Heart left ventricle (tissue), 16 donors: ENCODE measurements at regions not wholly inside any gene's neighbourhood (a gene's known extent, or its start where the extent isn't known, plus 50 kb on each side); places are given as distances from the start of the nearest gene placed in this dataset.

Experiments used
- ATAC-seq, 4 donors: fragments of 200-7000 bp; cut with Tn5 transposase; one replicate each; pipeline ENCODE4 v1.9.1; 2020 to 2022; ENCODE audit warnings: moderate library complexity in 4 of 4, mild to moderate bottlenecking in 3 of 4, moderate number of reproducible peaks in 1 of 4
- DNase-seq, 5 donors: peaks; one replicate each; pipeline ENCODE4 v3.0.0-alpha.2; 2020
- H3K27ac ChIP-seq, 12 donors: fragments of 200-600 bp; sonication (generic) in 4 of 12; one replicate each; pipeline versions ENCODE4 v1.5.0 to v1.8.0; 2016 to 2022; ENCODE audit warnings: mild to moderate bottlenecking in 2 of 12
- H3K27me3 ChIP-seq, 9 donors: fragments of 200-600 bp; sonication (generic) in 2 of 9; one replicate each; pipeline versions ENCODE4 v1.5.1 to v1.8.0; 2016 to 2022; ENCODE audit warnings: mild to moderate bottlenecking in 3 of 9
- H3K36me3 ChIP-seq, 9 donors: fragments of 200-600 bp; sonication (generic) in 2 of 9; one replicate each; pipeline versions ENCODE4 v1.5.0 to v1.8.0; 2018 to 2022; ENCODE audit warnings: mild to moderate bottlenecking in 2 of 9
- H3K4me1 ChIP-seq, 12 donors: fragments of 200-600 bp; sonication (generic) in 4 of 12; one replicate each; pipeline versions ENCODE4 v1.5.0 to v1.8.0; 2016 to 2022; ENCODE audit warnings: mild to moderate bottlenecking in 3 of 12
- H3K4me3 ChIP-seq, 12 donors: fragments of 200-600 bp; sonication (generic) in 4 of 12; one replicate each; pipeline versions ENCODE4 v1.5.0 to v1.8.0; 2017 to 2022; ENCODE audit warnings: mild to moderate bottlenecking in 9 of 12, moderate library complexity in 4 of 12
- H3K9me3 ChIP-seq, 12 donors: fragments of 200-600 bp; sonication (generic) in 4 of 12; one replicate each; pipeline versions ENCODE4 v1.5.0 to v1.8.0; 2016 to 2022; ENCODE audit warnings: mild to moderate bottlenecking in 1 of 12
- CTCF ChIP-seq, 12 donors: fragments of 200-600 bp; sonication (generic) in 4 of 12; IDR thresholded peaks; one replicate each; pipeline versions ENCODE4 v1.5.0 to v1.8.0; 2018 to 2022; ENCODE audit warnings: antibody characterized with exemption in 12 of 12, mild to moderate bottlenecking in 5 of 12
- POLR2A ChIP-seq, 2 donors: fragments of 450-650 bp; IDR thresholded peaks; one replicate each; pipeline ENCODE4 v1.6.1; 2017; ENCODE audit warnings: antibody characterized with exemption in 2 of 2, mild to moderate bottlenecking in 2 of 2, moderate library complexity in 2 of 2
- WGBS, 4 donors: extraction: QIAGEN DNeasy Blood & Tissue Kit in 2 of 4; methylation state at CpG; one replicate each; pipeline versions ENCODE4 v1.1.5 to v1.1.7; 2013 to 2018; 5-methylcytosine and 5-hydroxymethylcytosine counted together
- intact Hi-C, 10 donors: fragments of 100-400 bp; cut with DNase I; formaldehyde crosslinking; loops; one replicate each; pipeline versions ENCODE4 v1.11.1 to v1.14.2; 2022
- donor health status: ischemic (EF 13 %, LVEDD 7.1; RV severe dilation, severe dysfunction).
- donor health status: healthy with polysubstance abuse.
- donor health status: DM: no; HTN: yes; CAD: no.
- donor health status: DM: no; HTN: no; CAD: no.
- donor health status: ischemic (EF 25% LVEDD 6.9; RV normal size, moderate dysfunction).
- donor health status: ischemic (EF 25% LVEDD 5.7; RV mildly dilated, moderate dysfunction).
- donor health status: healthy.
- donor health status: DM: yes; HTN: yes; CAD: no.
- donor health status: ischemic (EF 35%, LVEDD 5.7; RV mildly dilated, moderate dysfunction).
- donor health status: nonischemic (EF 11% LVEDD 7.7; RV severe dilation, severe dysfunction).
- donor health status: DM: yes; HTN: yes; CAD: no.
- donor health status: PGD.
- donor health status: ischemic (EF 29% LVEDD 5.4; RV normal size, mild dysfunction).
- donor health status: nonischemic (EF 23%, LVEDD 6.1; RV moderate dilation, normal function).

- Histone ChIP-seq H3K4me3 (no peak overlapping the region), H3K27ac (no peak overlapping the region), H3K27me3 (no peaks in the 10 kb centered on the region), H3K4me1 (peaks cover 0 to 11% (median 0%) of the 10 kb centered on the region in 12 donors), H3K9me3 (no peaks in the 10 kb centered on the region), H3K36me3 (no peaks in the 10 kb centered on the region)
- WGBS, 4 donors = 86 to 93% (median 90%) methylated on average over 9 of the region's 9 CpGs
- TF ChIP-seq POLR2A (IDR thresholded peaks at IDR 0.05) = no peak
- TF ChIP-seq CTCF (IDR thresholded peaks at IDR 0.05) = no peak
- DNase-seq (no peak), ATAC-seq (no peak)
- intact Hi-C loops = no loop called here
Observed at GRCh38 chr10:71039551-71039950, 151.2 kb upstream of the PCBD1 start.

DNA sequence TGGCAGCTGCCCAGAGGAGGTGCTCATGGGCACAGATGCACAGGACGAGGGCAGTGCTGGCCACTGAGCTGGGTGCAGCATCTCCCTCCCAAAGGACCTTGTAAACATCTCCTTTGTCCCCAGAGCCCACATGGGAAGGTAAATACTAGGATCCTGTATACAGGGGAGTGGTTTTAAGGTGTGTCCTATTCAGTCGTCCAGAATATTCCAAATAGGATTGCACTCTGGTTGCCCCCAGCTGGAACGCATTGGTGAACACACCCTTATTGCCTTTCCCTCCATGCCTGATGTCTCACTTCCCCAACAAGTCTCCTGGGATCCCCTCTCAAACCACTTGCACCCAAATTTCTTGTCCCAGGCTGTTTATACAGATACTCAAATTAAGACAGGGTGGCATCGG is 152.0 kb upstream of the PCBD1 start:
- no peaks in the 10 kb centered on the region for H3K36me3 ChIP-seq
- no peak overlapping the region for H3K4me3 ChIP-seq
- TF ChIP-seq POLR2A (IDR thresholded peaks at IDR 0.05) = no peak
- no peak for TF ChIP-seq CTCF (IDR thresholded peaks at IDR 0.05)
- WGBS, 4 donors = 51 to 78% (median 63%) methylated on average over 3 to 4 of the region's 4 CpGs
- no peak overlapping the region for H3K27ac ChIP-seq
- intact Hi-C loops = no loop called here
- no peaks in the 10 kb centered on the region for H3K9me3 ChIP-seq
- no peaks in the 10 kb centered on the region for H3K27me3 ChIP-seq
- ATAC-seq (no peak), DNase-seq (no peak)
- H3K4me1 ChIP-seq = peaks cover 0 to 11% (median 0%) of the 10 kb centered on the region in 12 donors

DNA sequence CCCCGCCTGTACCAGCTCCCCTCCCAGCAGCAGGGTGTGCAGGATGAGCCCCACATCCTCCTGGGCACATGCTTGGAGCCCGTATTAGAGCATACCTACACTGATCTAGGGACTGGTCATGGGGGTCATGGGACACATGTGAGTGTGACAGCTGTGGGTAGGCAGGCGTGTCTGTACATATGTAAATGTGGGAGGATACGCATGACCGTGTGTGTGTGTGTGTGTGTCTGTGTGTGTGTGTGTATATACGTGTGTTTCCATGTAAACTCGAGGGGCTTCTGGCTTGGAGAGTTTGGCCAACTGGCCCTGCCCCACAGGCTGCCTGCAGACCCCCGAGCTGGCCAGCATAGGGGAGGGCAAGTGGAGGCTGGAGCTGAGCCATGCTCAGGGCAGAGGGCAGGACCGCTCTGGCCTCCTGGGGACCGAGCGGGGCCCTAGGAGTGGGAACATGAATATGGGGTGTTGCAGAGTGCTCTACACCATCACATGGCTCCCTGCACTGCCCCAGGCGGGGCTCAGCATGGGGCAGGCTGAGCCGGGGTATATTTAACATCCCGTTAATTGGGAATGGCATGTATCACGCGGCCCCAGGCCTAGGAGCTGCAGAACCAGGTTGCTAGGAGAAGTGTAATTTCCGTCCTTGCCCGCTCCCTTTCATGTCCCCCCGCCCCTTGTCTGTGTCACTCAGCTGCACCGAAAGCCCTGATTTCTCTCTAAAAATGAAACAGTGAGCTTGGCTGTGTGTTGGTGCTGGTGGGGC is 152.7 kb upstream of the PCBD1 start:
- intact Hi-C loops = no loop called here
- TF ChIP-seq CTCF (IDR thresholded peaks at IDR 0.05) (no peak), POLR2A (IDR thresholded peaks at IDR 0.05) (no peak)
- peak in 3 of 4 donors; percentile 44 to 91 (median 70) for ATAC-seq
- no peak overlapping the region for H3K4me3 ChIP-seq
- WGBS, 4 donors = 60 to 71% (median 66%) methylated on average over 8 to 20 of the region's 20 CpGs
- H3K36me3 ChIP-seq = no peaks in the 10 kb centered on the region
- no peaks in the 10 kb centered on the region for H3K27me3 ChIP-seq
- peak in 1 of 5 donors; percentile 27 for DNase-seq
- H3K4me1 ChIP-seq = peaks cover 0 to 11% (median 0%) of the 10 kb centered on the region in 12 donors
- H3K9me3 ChIP-seq = no peaks in the 10 kb centered on the region
- no peak overlapping the region for H3K27ac ChIP-seq

DNA sequence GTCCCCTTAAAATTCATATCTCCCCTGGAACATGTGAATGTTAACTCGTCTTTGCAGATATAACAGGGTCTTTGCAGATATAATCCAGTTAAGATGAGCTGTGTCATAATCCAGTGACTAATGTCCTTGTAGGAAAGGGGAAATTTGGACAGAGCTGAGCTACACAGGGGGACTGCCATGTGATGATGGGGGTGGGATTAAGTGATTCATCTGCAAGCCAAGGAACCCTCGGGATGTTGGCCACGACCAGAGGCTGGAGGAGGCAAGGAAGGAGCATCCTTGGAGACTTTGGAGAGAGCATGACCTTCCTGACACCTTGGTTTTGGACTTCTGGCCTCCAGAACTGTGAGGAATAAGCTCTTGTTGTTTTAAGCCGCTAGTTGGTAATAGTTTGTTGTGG is 153.9 kb upstream of the PCBD1 start:
- ATAC-seq = no peak
- no peaks in the 10 kb centered on the region for H3K36me3 ChIP-seq

More for the DNA sequence above, 153.9 kb upstream of the PCBD1 start:
- intact Hi-C loops = no loop called here
- TF ChIP-seq CTCF (IDR thresholded peaks at IDR 0.05) (no peak), POLR2A (IDR thresholded peaks at IDR 0.05) (no peak)
- Histone ChIP-seq H3K27me3 (no peaks in the 10 kb centered on the region), H3K27ac (no peak overlapping the region), H3K4me1 (peaks cover 0 to 11% (median 0%) of the 10 kb centered on the region in 12 donors), H3K4me3 (no peak overlapping the region), H3K9me3 (no peaks in the 10 kb centered on the region)
- DNase-seq = no peak
- 54 to 69% (median 57%) methylated on average over 4 of the region's 4 CpGs for WGBS, 4 donors
